D721Med (cell line): ENCODE measurements at regions not wholly inside any gene's neighbourhood (a gene's known extent, or its start where the extent isn't known, plus 50 kb on each side); places are given as distances from the start of the nearest gene placed in this dataset.

Source experiments
- DNase-seq: peaks from one replicate; pipeline ENCODE4 v3.0.0; 2011; ENCODE audit warnings: low spot score; ENCODE audit not compliant: insufficient read length
- FAIRE-seq: peaks from 2 replicates; lab custom pipeline; 2011; peaks lifted over from hg19 to GRCh38; lab: Jason Lieb, UNC
- CTCF ChIP-seq: IDR thresholded peaks from 2 replicates; pipeline ENCODE4 v1.5.1; 2012; ENCODE audit warnings: mild to moderate bottlenecking, control low read depth; ENCODE audit not compliant: insufficient read depth; ENCODE audit errors: missing control alignments

- FAIRE-seq (no peak), DNase-seq (no peak)
- TF ChIP-seq CTCF = no peak
Measured at GRCh38 chr5:18370531-18370930, 736.3 kb downstream of the TAF11L14 start.

- no peak for DNase-seq
Measured at GRCh38 chr5:18375641-18376040, 741.4 kb downstream of the TAF11L14 start.

GRCh38 chr5:18378066-18378465, 743.8 kb downstream of the TAF11L14 start:
- TF ChIP-seq CTCF = no peak
- FAIRE-seq = no peak
- DNase-seq = no peak

More at GRCh38 chr5:18375641-18376040, 741.4 kb downstream of the TAF11L14 start:
- FAIRE-seq = no peak
- no peak for TF ChIP-seq CTCF

GRCh38 chr5:18379189-18379588, 744.9 kb downstream of the TAF11L14 start:
- no peak for FAIRE-seq
- DNase-seq = no peak
- TF ChIP-seq CTCF = no peak

GRCh38 chr5:18380729-18381362, 746.6 kb downstream of the TAF11L14 start:
- DNase-seq (no peak), FAIRE-seq (no peak)
- TF ChIP-seq CTCF = no peak

- no peak for DNase-seq
- no peak for FAIRE-seq
Measured at GRCh38 chr5:18393565-18394442, 759.5 kb downstream of the TAF11L14 start.

More at GRCh38 chr5:18393565-18394442, 759.5 kb downstream of the TAF11L14 start:
- TF ChIP-seq CTCF = peak; percentile 88
